ENCODE measurements at regions not wholly inside any gene's neighbourhood (a gene's known extent, or its start where the extent isn't known, plus 50 kb on each side); places are given as distances from the start of the nearest gene placed in this dataset.

DNA sequence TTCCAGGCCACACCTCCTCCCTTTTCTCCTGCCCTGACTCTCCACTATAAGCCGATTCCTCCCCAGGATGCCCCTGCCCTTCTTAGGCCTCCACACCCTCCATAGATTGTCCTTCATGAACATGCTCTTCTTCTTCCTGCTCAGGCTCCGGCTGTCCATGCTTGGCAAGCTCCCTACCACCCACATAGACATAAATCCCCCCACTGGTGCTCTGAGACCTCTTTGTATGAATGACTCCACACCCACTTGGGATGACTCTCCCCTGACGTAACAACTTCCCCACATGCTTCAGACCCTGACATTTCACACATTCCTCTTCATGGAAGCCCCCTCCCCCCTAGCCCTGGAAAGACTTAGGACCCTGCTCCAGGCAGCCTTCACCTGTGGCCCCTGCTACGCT, 542.5 kb upstream of the LARGE1 start:
- no peaks in the 10 kb centered on the region for H3K9me3 ChIP-seq
- no peaks in the 10 kb centered on the region for H3K4me1 ChIP-seq
- no peak overlapping the region for H3K27ac ChIP-seq
- H3K4me3 ChIP-seq: no peak overlapping the region
- DNase-seq: no peak
- H3K27me3 ChIP-seq: no peaks in the 10 kb centered on the region
- H3K36me3 ChIP-seq: no peaks in the 10 kb centered on the region
- intact Hi-C loops (cut with DNase I; ENCODE audit: low total_unique reads): no loop called here
- no peak for TF ChIP-seq CTCF (IDR thresholded peaks at IDR 0.05)

DNA sequence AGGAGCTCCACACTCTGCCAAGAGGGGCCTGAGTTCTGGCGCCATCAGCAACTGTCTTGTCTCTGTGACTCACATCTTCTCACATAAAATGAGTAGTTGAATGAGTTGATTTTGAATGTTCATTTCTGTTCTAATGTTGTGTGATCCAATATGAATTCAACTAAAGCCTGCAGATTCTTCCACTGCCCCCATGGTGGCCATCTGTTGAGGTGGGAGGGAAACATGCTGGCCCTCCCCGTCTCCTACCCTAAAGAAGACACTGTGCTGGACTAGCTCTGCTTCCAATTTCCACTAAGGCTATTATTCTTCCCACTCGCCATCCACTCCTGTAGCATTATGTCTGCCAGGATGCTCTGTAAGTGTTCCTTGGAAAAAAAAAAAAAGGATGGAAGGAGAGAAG, 555.6 kb upstream of the LARGE1 start:
- Histone ChIP-seq H3K9me3 (peaks cover 0 to 10% (median 0%) of the 10 kb centered on the region in 3 donors), H3K27ac (no peak overlapping the region), H3K4me1 (no peaks in the 10 kb centered on the region), H3K36me3 (no peaks in the 10 kb centered on the region), H3K4me3 (no peak overlapping the region), H3K27me3 (no peaks in the 10 kb centered on the region)
- no peak for TF ChIP-seq CTCF (IDR thresholded peaks at IDR 0.05)
- no peak for DNase-seq
- intact Hi-C loops (cut with DNase I; ENCODE audit: low total_unique reads): no loop called here

- no peak for DNase-seq
- peaks cover 0 to 18% (median 5%) of the 10 kb centered on the region in 3 donors for H3K9me3 ChIP-seq
- H3K4me3 ChIP-seq: no peak overlapping the region
- H3K27me3 ChIP-seq: no peaks in the 10 kb centered on the region
- H3K27ac ChIP-seq: no peak overlapping the region
- no peak for TF ChIP-seq CTCF (IDR thresholded peaks at IDR 0.05)
- intact Hi-C loops (cut with DNase I; ENCODE audit: low total_unique reads): no loop called here
- no peaks in the 10 kb centered on the region for H3K4me1 ChIP-seq
- no peaks in the 10 kb centered on the region for H3K36me3 ChIP-seq
Measured at GRCh38 chr22:34476762-34477161, 556.5 kb upstream of the LARGE1 start.

DNA sequence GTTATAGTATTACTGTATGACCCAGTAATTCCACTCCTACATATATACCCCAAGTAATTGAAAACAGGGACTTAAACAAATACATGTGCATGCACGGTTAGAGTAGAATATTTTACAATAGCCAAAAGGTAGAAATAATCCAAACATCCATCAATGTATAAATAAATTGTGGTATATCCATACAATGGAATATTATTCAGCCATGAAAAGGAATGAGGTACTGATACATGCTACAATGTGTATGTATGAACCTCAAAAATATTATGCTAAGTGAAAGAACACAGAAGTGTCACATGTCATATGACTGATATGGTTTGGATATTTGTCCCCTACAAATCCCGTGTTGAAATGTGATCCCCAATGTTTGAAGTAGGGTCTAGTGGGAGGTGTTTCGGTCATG, 560.8 kb upstream of the LARGE1 start:
- no peak for DNase-seq
- intact Hi-C loops (cut with DNase I; ENCODE audit: low total_unique reads): no loop called here
- Histone ChIP-seq H3K36me3 (no peaks in the 10 kb centered on the region), H3K9me3 (peaks cover 0 to 18% (median 5%) of the 10 kb centered on the region in 3 donors), H3K4me1 (no peaks in the 10 kb centered on the region), H3K27me3 (no peaks in the 10 kb centered on the region), H3K4me3 (no peak overlapping the region), H3K27ac (no peak overlapping the region)
- TF ChIP-seq CTCF (IDR thresholded peaks at IDR 0.05): no peak

- Histone ChIP-seq H3K36me3 (no peaks in the 10 kb centered on the region), H3K4me3 (no peak overlapping the region), H3K9me3 (peaks cover 0 to 3% (median 1%) of the 10 kb centered on the region in 3 donors), H3K4me1 (no peaks in the 10 kb centered on the region), H3K27me3 (no peaks in the 10 kb centered on the region), H3K27ac (no peak overlapping the region)
- DNase-seq: no peak
- TF ChIP-seq CTCF (IDR thresholded peaks at IDR 0.05): no peak
- intact Hi-C loops (cut with DNase I; ENCODE audit: low total_unique reads): no loop called here
Measured at GRCh38 chr22:34486381-34486780, 566.1 kb upstream of the LARGE1 start.

DNA sequence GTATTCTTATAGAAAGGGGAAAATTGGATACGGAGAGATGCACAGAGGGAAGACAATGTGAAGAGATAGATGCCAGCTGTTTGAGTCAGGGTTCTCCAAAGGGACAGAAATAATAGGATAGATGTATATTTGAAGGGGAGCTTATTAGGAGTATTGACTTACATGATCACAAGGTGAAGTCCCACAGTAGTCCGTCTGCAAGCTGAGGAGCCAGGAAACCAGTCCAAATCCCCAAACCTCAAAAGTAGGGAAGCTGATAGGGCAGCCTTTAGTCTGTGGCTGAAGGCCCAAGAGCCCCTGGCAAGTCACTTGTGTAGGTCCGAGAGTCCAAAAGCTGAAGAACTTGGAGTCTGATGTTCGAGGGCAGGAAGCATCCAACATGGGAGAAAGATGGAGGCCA, 569.6 kb upstream of the LARGE1 start:
- Histone ChIP-seq H3K9me3 (peaks cover 0 to 5% (median 3%) of the 10 kb centered on the region in 3 donors), H3K4me1 (no peaks in the 10 kb centered on the region), H3K27me3 (no peaks in the 10 kb centered on the region), H3K36me3 (no peaks in the 10 kb centered on the region), H3K27ac (no peak overlapping the region), H3K4me3 (no peak overlapping the region)
- intact Hi-C loops (cut with DNase I; ENCODE audit: low total_unique reads): no loop called here
- no peak for DNase-seq
- no peak for TF ChIP-seq CTCF (IDR thresholded peaks at IDR 0.05)

All from tibial artery (tissue), 4 donors.